ENCODE measurements at regions not wholly inside any gene's neighbourhood (a gene's known extent, or its start where the extent isn't known, plus 50 kb on each side); places are given as distances from the start of the nearest gene placed in this dataset.

DNA sequence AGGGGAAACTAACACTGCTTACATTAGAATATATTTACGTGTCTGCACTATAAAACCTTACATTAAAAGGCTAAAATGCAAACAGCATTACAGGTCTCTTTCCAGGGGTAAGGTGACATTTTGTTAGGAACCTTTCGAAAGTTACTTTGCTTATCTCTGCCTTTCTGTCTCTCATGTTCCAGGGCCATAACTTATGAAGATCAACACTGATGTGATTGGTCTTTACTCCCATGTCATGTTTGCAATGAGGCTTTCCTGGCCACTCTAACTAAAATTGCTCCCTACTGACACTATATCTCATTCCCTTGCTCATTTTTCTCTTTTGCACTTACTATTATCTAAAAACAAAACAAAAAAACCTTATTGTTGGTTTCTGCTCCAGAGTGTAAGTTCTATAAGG lies 119.0 kb downstream of the JRKL start:
- TF ChIP-seq CTCF (IDR thresholded peaks at IDR 0.05; ENCODE audit: low read depth, low read length, poor library complexity, severe bottlenecking) (no peak), EZH2phosphoT487 (IDR thresholded peaks at IDR 0.05; ENCODE audit: borderline replicate concordance, low read length) (no peak)
